Chondrocyte (in vitro differentiated cells): ENCODE measurements at regions not wholly inside any gene's neighbourhood (a gene's known extent, or its start where the extent isn't known, plus 50 kb on each side); places are given as distances from the start of the nearest gene placed in this dataset.

Source experiments
- DNase-seq: peaks from one replicate; pipeline ENCODE4 v3.0.0; 2021; ENCODE audit warnings: mixed read lengths, low spot score
- H3K27ac Mint-ChIP-seq: one replicate; pipeline ENCODE4 v1.8.0; 2021; ENCODE audit warnings: mild to moderate bottlenecking, moderate library complexity, mixed read lengths; ENCODE audit not compliant: unreplicated experiment
- H3K27me3 Mint-ChIP-seq: 2 replicates; pipeline ENCODE4 v1.8.0; 2021; ENCODE audit warnings: low read depth, mixed read lengths
- H3K36me3 Mint-ChIP-seq: 2 replicates; pipeline ENCODE4 v1.8.0; 2021; ENCODE audit warnings: low read depth, mixed read lengths
- H3K4me1 Mint-ChIP-seq: 2 replicates; pipeline ENCODE4 v1.8.0; 2021; ENCODE audit warnings: low read depth, mild to moderate bottlenecking, mixed read lengths
- H3K4me3 Mint-ChIP-seq: one replicate; pipeline ENCODE4 v1.8.0; 2021; ENCODE audit warnings: mild to moderate bottlenecking, moderate library complexity, mixed read lengths; ENCODE audit not compliant: unreplicated experiment
- H3K9me3 Mint-ChIP-seq: 2 replicates; pipeline ENCODE4 v1.8.0; 2021; ENCODE audit warnings: low read depth, mixed read lengths
- CTCF ChIP-seq: fragments of 200-600 bp; sonication (generic); IDR thresholded peaks from 2 replicates; pipeline ENCODE4 v1.5.0; 2021; ENCODE audit warnings: antibody characterized with exemption, mild to moderate bottlenecking, moderate library complexity

GRCh38 chr7:156107957-156108356, 295.7 kb upstream of the SHH start:
- H3K27ac Mint-ChIP-seq, result no peak overlapping the region
- TF ChIP-seq CTCF, result no peak
- no peaks in the 10 kb centered on the region for H3K4me1 Mint-ChIP-seq
- H3K27me3 Mint-ChIP-seq, result peaks cover 3% of the 10 kb centered on the region
- no peaks in the 10 kb centered on the region for H3K36me3 Mint-ChIP-seq
- no peak for DNase-seq
- peaks cover 10% of the 10 kb centered on the region for H3K9me3 Mint-ChIP-seq
- H3K4me3 Mint-ChIP-seq, result no peak overlapping the region

- H3K9me3 Mint-ChIP-seq, result peaks cover 10% of the 10 kb centered on the region
- no peaks in the 10 kb centered on the region for H3K36me3 Mint-ChIP-seq
- no peak for DNase-seq
- no peaks in the 10 kb centered on the region for H3K27me3 Mint-ChIP-seq
- H3K4me3 Mint-ChIP-seq, result no peak overlapping the region
- H3K4me1 Mint-ChIP-seq, result no peaks in the 10 kb centered on the region
- H3K27ac Mint-ChIP-seq, result no peak overlapping the region
- no peak for TF ChIP-seq CTCF
These were observed 293.8 kb upstream of the SHH start for GRCh38 chr7:156106107-156106426.

GRCh38 chr7:156105337-156106106, 293.3 kb upstream of the SHH start:
- H3K4me3 Mint-ChIP-seq, result no peak overlapping the region
- no peak for TF ChIP-seq CTCF
- DNase-seq, result no peak
- H3K9me3 Mint-ChIP-seq, result peaks cover 10% of the 10 kb centered on the region
- H3K27me3 Mint-ChIP-seq, result no peaks in the 10 kb centered on the region
- H3K36me3 Mint-ChIP-seq, result no peaks in the 10 kb centered on the region
- no peak overlapping the region for H3K27ac Mint-ChIP-seq
- no peaks in the 10 kb centered on the region for H3K4me1 Mint-ChIP-seq

GRCh38 chr7:156104501-156105336, 292.5 kb upstream of the SHH start:
- Mint-ChIP-seq H3K27ac (no peak overlapping the region), H3K9me3 (peaks cover 7% of the 10 kb centered on the region), H3K36me3 (no peaks in the 10 kb centered on the region), H3K4me1 (no peaks in the 10 kb centered on the region), H3K27me3 (no peaks in the 10 kb centered on the region), H3K4me3 (no peak overlapping the region)
- no peak for TF ChIP-seq CTCF
- no peak for DNase-seq

GRCh38 chr7:156102267-156102666, 290.0 kb upstream of the SHH start:
- no peak overlapping the region for H3K27ac Mint-ChIP-seq
- no peak overlapping the region for H3K4me3 Mint-ChIP-seq
- TF ChIP-seq CTCF, result no peak
- no peak for DNase-seq
- no peaks in the 10 kb centered on the region for H3K36me3 Mint-ChIP-seq
- peaks cover 3% of the 10 kb centered on the region for H3K9me3 Mint-ChIP-seq
- no peaks in the 10 kb centered on the region for H3K4me1 Mint-ChIP-seq
- H3K27me3 Mint-ChIP-seq, result no peaks in the 10 kb centered on the region
